Right lobe of liver (tissue), 6 donors: ENCODE measurements at regions not wholly inside any gene's neighbourhood (a gene's known extent, or its start where the extent isn't known, plus 50 kb on each side); places are given as distances from the start of the nearest gene placed in this dataset.

ENCODE experiments used
- ATAC-seq, 4 donors: fragments of 200-7000 bp; cut with Tn5 transposase; one replicate each; pipeline ENCODE4 v1.9.1; 2020; ENCODE audit warnings: mild to moderate bottlenecking in 4 of 4, moderate library complexity in 4 of 4
- DNase-seq, 3 donors: peaks; one replicate each; pipeline ENCODE4 v3.0.0-alpha.2; 2020
- H3K27ac ChIP-seq, 3 donors: fragments of 200-600 bp; one replicate each; pipeline ENCODE4 v1.8.0; 2022
- H3K27me3 ChIP-seq, 2 donors: fragments of 200-600 bp; one replicate each; pipeline ENCODE4 v1.8.0; 2022
- H3K36me3 ChIP-seq, 4 donors: fragments of 200-600 bp; sonication (generic) in 1 of 4; one replicate each; pipeline versions ENCODE4 v1.5.1 to v1.8.0; 2017 to 2022; ENCODE audit warnings: control low read depth in 1 of 4
- H3K4me1 ChIP-seq, 4 donors: fragments of 200-600 bp; sonication (generic) in 1 of 4; one replicate each; pipeline versions ENCODE4 v1.5.1 to v1.8.0; 2017 to 2022; ENCODE audit warnings: control low read depth in 1 of 4
- H3K4me3 ChIP-seq, 3 donors: fragments of 200-600 bp; one replicate each; pipeline ENCODE4 v1.8.0; 2022
- H3K9me3 ChIP-seq, 4 donors: fragments of 200-600 bp; sonication (generic) in 1 of 4; one replicate each; pipeline versions ENCODE4 v1.5.1 to v1.8.0; 2017 to 2022; ENCODE audit warnings: control low read depth in 1 of 4
- CTCF ChIP-seq, 4 donors: fragments of 200-600 bp in 3 of 4; fragments of 450-650 bp in 1 of 4; IDR thresholded peaks; one replicate each; pipeline versions ENCODE4 v1.5.1 to v1.8.0; 2016 to 2022; ENCODE audit warnings: antibody characterized with exemption in 4 of 4, mild to moderate bottlenecking in 2 of 4
- POLR2A ChIP-seq: fragments of 450-650 bp; IDR thresholded peaks from one replicate; pipeline ENCODE4 v1.6.1; 2017; ENCODE audit warnings: antibody characterized with exemption, mild to moderate bottlenecking
- WGBS: methylation state at CpG from one replicate; pipeline ENCODE4 v1.1.6; 2018; ENCODE audit warnings: low coverage, low lambda C conversion rate; ENCODE audit not compliant: insufficient coverage; ENCODE audit errors: missing lambda C conversion rate; 5-methylcytosine and 5-hydroxymethylcytosine counted together
- intact Hi-C, 2 donors: fragments of 100-400 bp; cut with DNase I; formaldehyde crosslinking; loops; one replicate each; pipeline versions ENCODE4 v1.11.2 to v1.14.1; 2022
- donor health status: DM: no; HTN: yes; CAD: no.
- donor health status: DM: no; HTN: no; CAD: no.
- donor health status: DM: no; HTN: no; CAD: no.
- donor health status: DM: no; HTN: yes; CAD: no.
- donor health status: DM: no; HTN: yes; CAD: no.

- ATAC-seq = no peak
- WGBS = 29% methylated on average over 2 of the region's 2 CpGs
- Histone ChIP-seq H3K9me3 (no peaks in the 10 kb centered on the region), H3K36me3 (no peaks in the 10 kb centered on the region), H3K27ac (no peak overlapping the region), H3K4me1 (no peaks in the 10 kb centered on the region), H3K27me3 (no peaks in the 10 kb centered on the region), H3K4me3 (no peak overlapping the region)
- no peak for DNase-seq
- no peak for TF ChIP-seq CTCF (IDR thresholded peaks at IDR 0.05)
- no peak for TF ChIP-seq POLR2A
- intact Hi-C loops = no loop called here
These were observed 330.3 kb upstream of the NCAM2 start for GRCh38 chr21:20667931-20668330.

GRCh38 chr21:20685475-20685874 is 312.7 kb upstream of the NCAM2 start:
- no peaks in the 10 kb centered on the region for H3K36me3 ChIP-seq
- no peak for TF ChIP-seq POLR2A
- TF ChIP-seq CTCF (IDR thresholded peaks at IDR 0.05) = no peak
- H3K27me3 ChIP-seq = no peaks in the 10 kb centered on the region
- intact Hi-C loops = no loop called here
- 48% methylated on average over 1 of the region's 1 CpG for WGBS
- no peak for ATAC-seq
- no peaks in the 10 kb centered on the region for H3K4me1 ChIP-seq
- no peak for DNase-seq
- no peaks in the 10 kb centered on the region for H3K9me3 ChIP-seq
- H3K4me3 ChIP-seq = no peak overlapping the region
- no peak overlapping the region for H3K27ac ChIP-seq

- ATAC-seq (no peak), DNase-seq (no peak)
- Histone ChIP-seq H3K9me3 (no peaks in the 10 kb centered on the region), H3K36me3 (no peaks in the 10 kb centered on the region), H3K4me3 (no peak overlapping the region), H3K27me3 (no peaks in the 10 kb centered on the region), H3K27ac (no peak overlapping the region), H3K4me1 (no peaks in the 10 kb centered on the region)
- WGBS = no CpG with 5 or more reads among the region's 1 CpG
- TF ChIP-seq CTCF (IDR thresholded peaks at IDR 0.05) (no peak), POLR2A (no peak)
- intact Hi-C loops = no loop called here
These were observed 299.6 kb upstream of the NCAM2 start for GRCh38 chr21:20698585-20698984.

GRCh38 chr21:20701235-20701634 is 297.0 kb upstream of the NCAM2 start:
- Histone ChIP-seq H3K27me3 (no peaks in the 10 kb centered on the region), H3K36me3 (no peaks in the 10 kb centered on the region), H3K4me3 (no peak overlapping the region), H3K4me1 (no peaks in the 10 kb centered on the region), H3K27ac (no peak overlapping the region), H3K9me3 (no peaks in the 10 kb centered on the region)
- DNase-seq (no peak), ATAC-seq (no peak)
- intact Hi-C loops = no loop called here
- 50% methylated on average over 2 of the region's 6 CpGs for WGBS
- TF ChIP-seq CTCF (IDR thresholded peaks at IDR 0.05) (no peak), POLR2A (no peak)

GRCh38 chr21:20703112-20703767 is 295.0 kb upstream of the NCAM2 start:
- no peaks in the 10 kb centered on the region for H3K27me3 ChIP-seq
- H3K9me3 ChIP-seq = no peaks in the 10 kb centered on the region
- no peak overlapping the region for H3K27ac ChIP-seq
- no peak overlapping the region for H3K4me3 ChIP-seq
- no peaks in the 10 kb centered on the region for H3K36me3 ChIP-seq
- ATAC-seq (no peak), DNase-seq (no peak)
- TF ChIP-seq CTCF (IDR thresholded peaks at IDR 0.05) = no peak
- no peak for TF ChIP-seq POLR2A
- WGBS = 46% methylated on average over 4 of the region's 4 CpGs
- no peaks in the 10 kb centered on the region for H3K4me1 ChIP-seq
- intact Hi-C loops = no loop called here
